Motor neuron (in vitro differentiated cells): ENCODE measurements at regions not wholly inside any gene's neighbourhood (a gene's known extent, or its start where the extent isn't known, plus 50 kb on each side); places are given as distances from the start of the nearest gene placed in this dataset.
A peak's percentile ranks its signal among the peaks of the same experiment; 100 is the strongest.

ENCODE experiments used
- ATAC-seq, 8 experiments: fragments of 200-7000 bp; cut with Tn5 transposase; replicated peaks in 6 of 8; 2 replicates each; pipeline ENCODE4 v1.8.0; 2021; ENCODE audit warnings: mild to moderate bottlenecking in 8 of 8, moderate library complexity in 8 of 8
- H3K27ac ChIP-seq, 2 donors: fragments of 250-450 bp; sonication (Bioruptor Pico); 2 replicates each; pipeline ENCODE4 v1.9.0; 2021; ENCODE audit warnings: antibody characterized with exemption in 2 of 2, mild to moderate bottlenecking in 2 of 2, moderate library complexity in 1 of 2
- H3K4me1 ChIP-seq, 2 donors: fragments of 250-450 bp; sonication (Bioruptor Pico); replicated peaks in 1 of 2; 2 replicates each; pipeline ENCODE4 v1.6.1; 2021; ENCODE audit warnings: antibody characterized with exemption in 2 of 2, mild to moderate bottlenecking in 2 of 2, moderate library complexity in 1 of 2
- H3K4me3 ChIP-seq, 5 donors: fragments of 250-450 bp; sonication (Bioruptor Pico); 2 replicates each; pipeline ENCODE4 v1.9.0; 2021; ENCODE audit warnings: antibody characterized with exemption in 5 of 5, mild to moderate bottlenecking in 5 of 5, moderate library complexity in 4 of 5
- WGBS, 10 experiments: fragments of 450-650 bp; shearing (Covaris generic); methylation state at CpG; one replicate each; pipeline ENCODE4 v1.0.0; 2022; 5-methylcytosine and 5-hydroxymethylcytosine counted together
- in situ Hi-C, 9 experiments: fragments of 400-800 bp; cut with MboI; loops; one replicate each; pipeline ENCODE4 v1.15.0; 2021; ENCODE audit warnings: low sequenced_read_pairs in 9 of 9, low pct_unique_long_range_greater_than_20kb in 2 of 9; ENCODE audit not compliant: unreplicated experiment in 9 of 9

- 50 to 100% (median 73%) methylated on average over 1 of the region's 1 CpG; no CpG with 5 or more reads in 4 of the 10 experiments for WGBS, 10 experiments
- in situ Hi-C loops: no loop called here
- Histone ChIP-seq H3K27ac (no peak overlapping the region), H3K4me3 (no peak overlapping the region), H3K4me1 (no peaks in the 10 kb centered on the region)
- ATAC-seq: no peak
Observed at GRCh38 chr6:7664003-7664402, 61.9 kb upstream of the BMP6 start.

GRCh38 chr6:7668936-7669335 is 57.0 kb upstream of the BMP6 start:
- in situ Hi-C loops: no loop called here
- no peak for ATAC-seq
- H3K4me1 ChIP-seq: no peaks in the 10 kb centered on the region
- 60 to 100% (median 80%) methylated on average over 1 of the region's 1 CpG; no CpG with 5 or more reads in 6 of the 10 experiments for WGBS, 10 experiments
- no peak overlapping the region for H3K27ac ChIP-seq
- H3K4me3 ChIP-seq: no peak overlapping the region

GRCh38 chr6:7669742-7670141 is 56.2 kb upstream of the BMP6 start:
- WGBS, 10 experiments: 67 to 100% (median 83%) methylated on average over 1 to 4 of the region's 4 CpGs; no CpG with 5 or more reads in 2 of the 10 experiments
- H3K4me3 ChIP-seq: no peak overlapping the region
- H3K27ac ChIP-seq: no peak overlapping the region
- in situ Hi-C loops: no loop called here
- no peaks in the 10 kb centered on the region for H3K4me1 ChIP-seq
- no peak for ATAC-seq

GRCh38 chr6:7671076-7671475 is 54.8 kb upstream of the BMP6 start:
- Histone ChIP-seq H3K4me1 (no peaks in the 10 kb centered on the region), H3K4me3 (no peak overlapping the region), H3K27ac (no peak overlapping the region)
- in situ Hi-C loops: no loop called here
- 0 to 100% (median 83%) methylated on average over 1 to 7 of the region's 7 CpGs; no CpG with 5 or more reads in 1 of the 10 experiments for WGBS, 10 experiments
- ATAC-seq: peak in 2 of 8 experiments; percentile 8 to 38

- ATAC-seq: no peak
- Histone ChIP-seq H3K27ac (no peak overlapping the region), H3K4me1 (no peaks in the 10 kb centered on the region), H3K4me3 (no peak overlapping the region)
- in situ Hi-C loops: no loop called here
- 6 to 100% (median 78%) methylated on average over 1 to 3 of the region's 3 CpGs; no CpG with 5 or more reads in 1 of the 10 experiments for WGBS, 10 experiments
Observed at GRCh38 chr6:7671581-7671980, 54.3 kb upstream of the BMP6 start.

GRCh38 chr6:7672066-7673062 is 53.5 kb upstream of the BMP6 start:
- ATAC-seq: peak in 3 of 8 experiments; percentile 64 to 71 (median 70)
- Histone ChIP-seq H3K4me3 (no peak overlapping the region), H3K27ac (no peak overlapping the region), H3K4me1 (no peaks in the 10 kb centered on the region)
- in situ Hi-C loops: no loop called here
- 1 to 91% (median 66%) methylated on average over 1 to 16 of the region's 20 CpGs for WGBS, 10 experiments

- peak in 3 of 8 experiments; percentile 73 to 85 (median 74) for ATAC-seq
- in situ Hi-C loops: no loop called here
- Histone ChIP-seq H3K4me3 (no peak overlapping the region), H3K27ac (no peak overlapping the region), H3K4me1 (no peaks in the 10 kb centered on the region)
- 0 to 45% (median 39%) methylated on average over 1 to 5 of the region's 16 CpGs; no CpG with 5 or more reads in 5 of the 10 experiments for WGBS, 10 experiments
Observed at GRCh38 chr6:7673063-7673536, 52.8 kb upstream of the BMP6 start.

GRCh38 chr6:7674291-7674690 is 51.6 kb upstream of the BMP6 start:
- in situ Hi-C loops: no loop called here
- ATAC-seq: no peak
- Histone ChIP-seq H3K27ac (no peak overlapping the region), H3K4me3 (no peak overlapping the region), H3K4me1 (no peaks in the 10 kb centered on the region)
- 80 to 100% (median 90%) methylated on average over 1 to 2 of the region's 6 CpGs; no CpG with 5 or more reads in 6 of the 10 experiments for WGBS, 10 experiments

- WGBS, 10 experiments: 50 to 100% (median 93%) methylated on average over 1 to 9 of the region's 10 CpGs
- Histone ChIP-seq H3K4me1 (no peaks in the 10 kb centered on the region), H3K4me3 (no peak overlapping the region), H3K27ac (no peak overlapping the region)
- no peak for ATAC-seq
- in situ Hi-C loops: no loop called here
Observed at GRCh38 chr6:7675353-7675945, 50.5 kb upstream of the BMP6 start.
